HG03175 (cell line): ENCODE measurements at regions not wholly inside any gene's neighbourhood (a gene's known extent, or its start where the extent isn't known, plus 50 kb on each side); places are given as distances from the start of the nearest gene placed in this dataset.

Experiments
- ATAC-seq: cut with Tn5 transposase; IDR thresholded peaks from one replicate; pipeline ENCODE4 v1.9.1; 2021; ENCODE audit warnings: mild to moderate bottlenecking, moderate library complexity; ENCODE audit not compliant: unreplicated experiment

GRCh38 chrX:10077425-10078188 lies 79.2 kb upstream of the CLCN4 start:
- no peak for ATAC-seq

- ATAC-seq: no peak
Measured at GRCh38 chrX:10078266-10078665, 78.5 kb upstream of the CLCN4 start.

- no peak for ATAC-seq
Measured at GRCh38 chrX:10079231-10079630, 77.5 kb upstream of the CLCN4 start.

- ATAC-seq: no peak
Measured at GRCh38 chrX:10083809-10084208, 73.0 kb upstream of the CLCN4 start.

GRCh38 chrX:10085223-10085622 lies 71.6 kb upstream of the CLCN4 start:
- peak; percentile 48 for ATAC-seq

DNA sequence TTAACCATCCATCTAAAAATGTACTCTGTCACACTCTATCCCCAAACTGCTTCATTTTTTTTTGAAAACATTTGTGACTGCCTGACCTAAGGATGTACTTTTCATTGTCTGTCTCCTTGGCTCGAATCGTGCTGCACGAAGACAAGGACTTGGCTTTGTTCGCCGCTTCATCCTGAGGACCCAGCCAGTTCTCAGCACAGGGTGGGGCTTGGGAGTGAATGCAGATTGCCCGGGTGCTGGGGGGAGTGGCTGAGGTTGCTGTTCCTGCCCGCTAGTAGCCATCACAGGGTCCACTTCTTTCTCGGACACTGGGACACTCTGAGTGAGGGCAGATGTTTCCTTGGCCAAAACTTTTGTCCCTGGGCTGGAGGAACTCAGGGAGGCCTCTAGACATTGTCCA lies 70.1 kb upstream of the CLCN4 start:
- no peak for ATAC-seq

DNA sequence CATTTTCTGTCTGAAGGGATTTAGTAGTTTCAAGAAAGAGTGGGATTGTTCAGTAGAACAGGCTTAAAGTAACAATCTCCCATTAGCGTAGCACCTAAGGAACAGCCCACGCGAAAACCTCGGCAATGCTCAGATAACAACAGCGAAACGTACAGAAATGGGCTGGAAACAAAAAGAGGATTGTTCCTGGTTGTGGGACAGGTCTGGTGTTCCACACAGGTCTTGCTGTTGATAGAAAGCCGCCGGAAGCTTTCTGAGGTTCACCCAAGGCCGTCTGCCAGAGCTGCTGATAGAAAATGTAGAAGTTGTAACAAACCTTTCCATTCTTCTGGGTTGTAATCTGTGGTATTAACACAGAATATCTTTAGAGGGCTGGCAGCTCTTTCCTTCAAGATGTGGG lies 69.4 kb upstream of the CLCN4 start:
- no peak for ATAC-seq

DNA sequence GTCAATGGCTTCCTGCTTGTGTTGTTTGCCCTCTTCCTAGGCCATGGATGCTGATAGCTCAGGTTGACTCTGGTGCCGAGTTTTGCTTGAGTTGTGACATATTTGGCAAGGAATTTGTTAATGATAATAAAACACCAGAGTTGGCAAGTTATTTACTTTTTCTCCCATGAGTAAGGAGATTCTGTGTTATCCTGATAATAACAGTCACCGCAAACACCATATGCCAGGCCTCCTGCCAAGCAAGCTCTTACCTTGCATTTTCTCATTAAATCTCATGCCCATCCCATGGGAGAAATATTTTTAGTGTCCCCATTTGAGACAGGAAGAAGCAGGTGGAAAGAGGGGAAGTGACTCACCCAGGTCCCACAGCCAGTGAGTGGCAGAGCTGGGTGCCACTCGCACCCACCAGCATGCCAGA lies 67.4 kb upstream of the CLCN4 start:
- no peak for ATAC-seq

GRCh38 chrX:10090319-10090718 lies 66.5 kb upstream of the CLCN4 start:
- no peak for ATAC-seq

GRCh38 chrX:10095246-10095645 lies 61.5 kb upstream of the CLCN4 start:
- no peak for ATAC-seq

- no peak for ATAC-seq
Measured at GRCh38 chrX:10095698-10096432, 60.9 kb upstream of the CLCN4 start.

DNA sequence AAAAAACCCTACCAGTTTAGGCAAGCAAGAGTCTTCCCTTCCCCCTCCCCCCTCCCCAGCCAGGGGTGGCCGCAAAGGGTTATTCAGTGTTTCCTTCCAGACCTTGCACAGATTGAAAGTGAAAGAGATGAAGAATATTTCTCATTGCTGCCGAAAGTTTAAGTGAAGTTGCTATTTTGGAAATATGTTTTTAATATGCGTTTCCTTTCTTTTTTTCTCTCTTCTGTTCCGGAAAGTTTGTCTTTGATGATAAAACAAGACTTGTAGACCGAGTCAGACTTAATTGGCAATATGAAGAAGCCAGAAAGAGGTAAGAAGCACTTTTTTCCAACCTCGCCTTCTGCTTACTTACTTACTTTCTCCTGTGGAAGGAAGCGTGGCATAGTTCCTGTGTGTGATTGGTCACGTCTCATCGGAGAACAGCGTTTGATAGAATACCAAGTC lies 58.5 kb upstream of the CLCN4 start:
- peak; percentile 92 for ATAC-seq

DNA sequence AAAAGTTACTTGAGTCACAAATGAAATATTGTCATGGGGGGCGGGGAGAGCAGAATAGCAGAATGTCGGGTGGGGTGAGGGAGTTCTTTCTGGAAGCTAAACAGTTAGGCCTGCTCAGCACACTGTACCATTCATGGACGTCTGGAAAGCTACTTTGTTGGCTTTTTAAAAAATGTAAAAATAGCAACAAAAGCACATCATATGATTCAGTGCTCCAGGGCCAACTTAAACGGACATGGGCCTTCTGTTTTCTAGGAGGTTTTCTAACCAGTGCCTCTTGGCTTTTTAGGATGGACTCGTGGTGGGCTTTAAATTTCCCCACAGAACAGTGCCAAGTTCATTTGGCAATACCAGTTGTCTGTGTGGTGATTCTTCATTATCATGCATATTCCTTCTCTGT lies 57.4 kb upstream of the CLCN4 start:
- ATAC-seq: no peak

DNA sequence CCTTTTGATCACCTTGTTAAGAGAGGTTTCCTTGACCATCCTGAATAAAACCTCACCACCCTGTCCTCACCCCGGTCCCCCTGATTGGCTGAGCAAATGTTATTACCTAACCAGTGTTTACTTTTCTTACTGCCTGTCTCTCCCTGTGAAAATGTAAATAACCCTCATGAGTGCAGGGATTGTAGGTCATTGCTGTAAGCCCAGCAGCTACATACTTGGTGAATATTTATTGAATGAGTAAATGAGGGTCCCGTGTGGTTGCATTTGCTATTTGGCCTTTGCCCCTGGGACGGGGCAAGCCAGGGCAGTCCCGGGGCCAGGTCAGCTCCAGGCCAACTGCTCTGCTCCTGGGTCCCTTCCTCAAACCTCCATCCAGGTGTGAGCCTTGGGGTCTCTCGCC lies 55.5 kb upstream of the CLCN4 start:
- no peak for ATAC-seq

- no peak for ATAC-seq
Measured at GRCh38 chrX:10102046-10102704, 54.6 kb upstream of the CLCN4 start.

DNA sequence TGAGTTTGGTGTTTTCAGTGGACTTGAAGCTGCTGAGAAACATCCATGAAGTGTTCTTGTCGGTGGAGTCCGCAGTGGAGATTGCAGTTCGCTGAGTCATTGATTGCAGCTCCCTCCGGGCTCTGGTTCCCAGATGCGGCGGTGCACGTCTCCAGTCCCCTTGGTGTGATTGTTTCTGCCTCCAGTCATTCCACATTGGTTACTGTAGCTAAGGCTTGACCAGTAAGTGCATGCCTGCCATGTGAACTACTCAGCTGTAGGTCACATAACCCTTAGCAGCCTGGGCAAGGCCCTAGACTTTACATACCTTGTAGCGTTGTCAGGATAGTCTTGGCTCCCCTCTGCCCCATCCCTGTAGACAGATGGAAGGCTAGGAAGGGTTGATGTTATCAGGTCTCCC lies 53.8 kb upstream of the CLCN4 start:
- ATAC-seq: no peak

DNA sequence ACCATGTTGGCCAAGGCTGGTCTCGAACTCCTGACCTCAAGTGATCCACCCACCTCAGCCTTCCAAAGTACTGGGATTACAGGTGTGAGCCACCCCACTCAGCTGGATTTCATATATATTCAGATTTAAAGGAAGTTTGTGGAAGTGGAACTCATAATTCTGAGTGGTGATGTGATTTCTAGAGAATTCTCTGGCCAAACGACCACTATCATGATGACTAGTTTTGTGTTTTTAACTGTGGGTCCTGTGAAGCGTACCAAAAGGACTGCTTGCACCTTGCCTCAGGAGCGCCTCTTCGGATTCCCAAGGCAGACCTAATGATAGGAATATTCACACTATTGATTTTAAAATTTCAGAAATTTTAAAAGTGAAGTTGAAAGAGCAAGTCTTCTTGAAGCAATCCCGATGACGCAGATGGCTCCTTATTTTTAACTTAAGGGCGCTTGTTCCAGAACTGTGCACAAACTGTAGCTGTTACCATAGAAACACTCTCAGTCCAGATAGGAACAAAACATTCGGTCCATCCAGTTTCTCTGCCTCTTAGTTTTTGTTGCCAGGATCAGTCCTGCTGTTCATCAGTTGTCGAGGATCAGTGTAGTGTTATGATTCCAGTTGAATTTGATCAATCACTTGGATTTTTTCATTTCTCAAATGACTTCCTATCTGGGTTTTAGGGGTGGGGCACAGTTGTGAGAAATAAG lies 51.7 kb upstream of the CLCN4 start:
- ATAC-seq: no peak

GRCh38 chrX:10106806-10107205 lies 50.0 kb upstream of the CLCN4 start:
- ATAC-seq: peak; percentile 53
